HepG2 (cell line): ENCODE measurements at regions not wholly inside any gene's neighbourhood (a gene's known extent, or its start where the extent isn't known, plus 50 kb on each side); places are given as distances from the start of the nearest gene placed in this dataset.

Source experiments
- ATAC-seq: fragments of 200-7000 bp; cut with Tn5 transposase; 3 replicates; pipeline ENCODE4 v1.9.1; 2020; ENCODE audit warnings: mild to moderate bottlenecking, moderate library complexity
- BruUV-seq: library from RNA; stranded (reverse); fragments of 400-500 nt; replicated peaks from 2 replicates; lab custom pipeline; 2021; lab: Mats Ljungman, UMichigan
- CTCF ChIA-PET: fragments of 300-600 bp; formaldehyde crosslinking; extraction: SDS; loops from one replicate; lab custom pipeline; 2021; ENCODE audit warnings: low total read pairs, inconsistent platforms, low intra/inter-chr PET ratio; lab: Yijun Ruan, JAX
- POLR2A ChIA-PET: fragments of 350-600 bp; sonication (Branson Sonifier 250); formaldehyde crosslinking; loops from one replicate; lab custom pipeline; 2020; ENCODE audit warnings: antibody characterized with exemption, inconsistent platforms; lab: Yijun Ruan, JAX
- DNase-seq: peaks from one replicate; pipeline ENCODE4 v3.0.0-alpha.2; 2015; ENCODE audit warnings: low spot score
- FAIRE-seq: peaks from 3 replicates; lab custom pipeline; 2011; peaks lifted over from hg19 to GRCh38; lab: Jason Lieb, UNC
- H2AFZ ChIP-seq: one replicate; pipeline ENCODE4 v1.6.1; 2011; ENCODE audit warnings: low read length, inconsistent platforms
- H3K27ac ChIP-seq: fragments of 300-600 bp; 3 replicates; pipeline ENCODE4 v1.8.0; 2011; ENCODE audit warnings: mixed run types, mild to moderate bottlenecking, mixed read lengths, low read length, inconsistent platforms; ENCODE audit not compliant: insufficient read depth; ENCODE audit errors: extremely low read length
- H3K27me3 ChIP-seq, 2 experiments: fragments of 200-600 bp in 1 of 2; 2 replicates in 1 of 2; 3 replicates in 1 of 2; pipeline versions ENCODE4 v1.6.0 to v1.8.0; 2011; ENCODE audit warnings: low read length in 2 of 2, mild to moderate bottlenecking in 2 of 2, moderate library complexity in 2 of 2, inconsistent platforms in 1 of 2; ENCODE audit not compliant: insufficient read depth in 2 of 2, control insufficient read depth in 1 of 2
- H3K36me3 ChIP-seq, 2 experiments: fragments of 200-600 bp in 1 of 2; replicated peaks in 1 of 2; 2 replicates in 1 of 2; 3 replicates in 1 of 2; pipeline versions ENCODE4 v1.5.1 to v1.8.0; 2011; ENCODE audit warnings: low read length in 2 of 2, inconsistent platforms in 1 of 2; ENCODE audit not compliant: insufficient read depth in 2 of 2, control insufficient read depth in 1 of 2
- H3K4me1 ChIP-seq: 2 replicates; pipeline ENCODE4 v1.5.1; 2012; ENCODE audit warnings: low read length, inconsistent platforms; ENCODE audit not compliant: insufficient read depth
- H3K4me2 ChIP-seq: 2 replicates; pipeline ENCODE4 v1.6.0; 2011; ENCODE audit warnings: low read depth, low read length, inconsistent platforms
- H3K4me3 ChIP-seq, 3 experiments: fragments of 200-600 bp in 1 of 3; sonication (generic), shearing (Covaris generic) in 1 of 3; replicated peaks in 1 of 3; 2 replicates each; pipeline ENCODE4 v1.5.1; 2011 to 2016; ENCODE audit warnings: low read length in 3 of 3, inconsistent platforms in 2 of 3, low read depth in 2 of 3, mild to moderate bottlenecking in 2 of 3, control low read depth in 1 of 3, mixed read lengths in 1 of 3; ENCODE audit not compliant: insufficient read depth in 1 of 3
- H3K79me2 ChIP-seq: one replicate; pipeline ENCODE4 v1.6.1; 2011; ENCODE audit warnings: low read length, inconsistent platforms; ENCODE audit not compliant: insufficient read depth
- H3K9ac ChIP-seq: 2 replicates; pipeline ENCODE4 v1.6.0; 2011; ENCODE audit warnings: mild to moderate bottlenecking, low read depth, low read length, inconsistent platforms; ENCODE audit not compliant: insufficient read depth
- H3K9me3 ChIP-seq: 2 replicates; pipeline ENCODE4 v1.5.1; 2012; ENCODE audit warnings: mild to moderate bottlenecking, low read length
- H4K20me1 ChIP-seq: 2 replicates; pipeline ENCODE4 v1.6.0; 2011; ENCODE audit warnings: inconsistent platforms, mild to moderate bottlenecking, low read length, moderate library complexity; ENCODE audit not compliant: insufficient read depth
- STAG1 ChIP-seq: sonication (generic); formaldehyde crosslinking; IDR thresholded peaks from 2 replicates; pipeline ENCODE4 v1.4.0; 2020; ENCODE audit warnings: missing genetic modification reagents
- WGBS: methylation state at CpG from one replicate; pipeline ENCODE4 v1.1.6; 2017; ENCODE audit warnings: low lambda C conversion rate; 5-methylcytosine and 5-hydroxymethylcytosine counted together
- in situ Hi-C: cut with HindIII; loops from 2 replicates; pipeline ENCODE4 v1.10.0; 2017; ENCODE audit warnings: low pct_unique_long_range_greater_than_20kb; ENCODE audit not compliant: extremely low pct_ligation_motif_present
- intact Hi-C: fragments of 100-400 bp; cut with micrococcal nuclease; formaldehyde crosslinking; loops from one replicate; pipeline ENCODE4 v1.10.0; 2022; ENCODE audit not compliant: unreplicated experiment
- TF ChIP-seq, protein P1 (sequence below), 2 experiments: sonication (generic) in 1 of 2; formaldehyde crosslinking in 1 of 2; IDR thresholded peaks; 2 replicates each; pipeline versions ENCODE4 v1.6.1 to v1.9.0; 2014 to 2022; ENCODE audit warnings: antibody characterized with exemption in 1 of 2, borderline replicate concordance in 1 of 2, inconsistent platforms in 1 of 2, low read depth in 1 of 2, missing genetic modification reagents in 1 of 2
- TF ChIP-seq, protein P2 (sequence below): sonication (generic); formaldehyde crosslinking; IDR thresholded peaks from 2 replicates; pipeline ENCODE4 v1.5.0; 2020; ENCODE audit warnings: mild to moderate bottlenecking, missing genetic modification reagents, moderate library complexity

DNA sequence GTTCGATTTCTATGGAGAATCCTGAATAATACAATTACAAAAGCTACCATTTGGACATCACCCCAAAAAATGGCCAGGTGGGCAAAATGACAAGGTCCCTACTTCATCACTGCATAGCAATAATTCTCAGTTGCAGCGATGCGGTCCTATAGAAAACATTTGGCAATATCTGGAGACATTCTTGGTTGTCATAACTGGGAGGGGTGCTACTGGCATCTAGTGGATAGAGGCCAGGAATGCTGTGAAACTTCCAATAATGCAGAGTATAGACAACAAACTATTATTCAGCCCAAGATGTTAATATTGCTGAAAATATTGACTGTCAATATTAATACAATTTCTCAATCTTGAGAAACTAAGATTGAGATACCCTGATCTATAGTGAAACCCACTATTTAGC, 637.8 kb upstream of the PKDCC start:
- no peak overlapping the region for H3K9ac ChIP-seq
- BruUV-seq: no TSS peak
- 16% methylated on average over 3 of the region's 3 CpGs for WGBS
- no peak overlapping the region for H3K4me3 ChIP-seq
- no peak overlapping the region for H3K4me2 ChIP-seq
- no peaks in the 10 kb centered on the region for H3K36me3 ChIP-seq
- POLR2A ChIA-PET: no interaction called here
- no peak for FAIRE-seq
- peak; percentile 17; the same call in 1 of the 2 replicates for TF ChIP-seq STAG1 (CRISPR knock-in tag)
- TF ChIP-seq, protein P1, sequence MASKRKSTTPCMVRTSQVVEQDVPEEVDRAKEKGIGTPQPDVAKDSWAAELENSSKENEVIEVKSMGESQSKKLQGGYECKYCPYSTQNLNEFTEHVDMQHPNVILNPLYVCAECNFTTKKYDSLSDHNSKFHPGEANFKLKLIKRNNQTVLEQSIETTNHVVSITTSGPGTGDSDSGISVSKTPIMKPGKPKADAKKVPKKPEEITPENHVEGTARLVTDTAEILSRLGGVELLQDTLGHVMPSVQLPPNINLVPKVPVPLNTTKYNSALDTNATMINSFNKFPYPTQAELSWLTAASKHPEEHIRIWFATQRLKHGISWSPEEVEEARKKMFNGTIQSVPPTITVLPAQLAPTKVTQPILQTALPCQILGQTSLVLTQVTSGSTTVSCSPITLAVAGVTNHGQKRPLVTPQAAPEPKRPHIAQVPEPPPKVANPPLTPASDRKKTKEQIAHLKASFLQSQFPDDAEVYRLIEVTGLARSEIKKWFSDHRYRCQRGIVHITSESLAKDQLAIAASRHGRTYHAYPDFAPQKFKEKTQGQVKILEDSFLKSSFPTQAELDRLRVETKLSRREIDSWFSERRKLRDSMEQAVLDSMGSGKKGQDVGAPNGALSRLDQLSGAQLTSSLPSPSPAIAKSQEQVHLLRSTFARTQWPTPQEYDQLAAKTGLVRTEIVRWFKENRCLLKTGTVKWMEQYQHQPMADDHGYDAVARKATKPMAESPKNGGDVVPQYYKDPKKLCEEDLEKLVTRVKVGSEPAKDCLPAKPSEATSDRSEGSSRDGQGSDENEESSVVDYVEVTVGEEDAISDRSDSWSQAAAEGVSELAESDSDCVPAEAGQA (IDR thresholded peaks at IDR 0.05; ENCODE audit: low read depth): no peak
- TF ChIP-seq, protein P1 (CRISPR knock-in tag; IDR thresholded peaks at IDR 0.05; ENCODE audit: borderline replicate concordance): no peak
- TF ChIP-seq, protein P2, sequence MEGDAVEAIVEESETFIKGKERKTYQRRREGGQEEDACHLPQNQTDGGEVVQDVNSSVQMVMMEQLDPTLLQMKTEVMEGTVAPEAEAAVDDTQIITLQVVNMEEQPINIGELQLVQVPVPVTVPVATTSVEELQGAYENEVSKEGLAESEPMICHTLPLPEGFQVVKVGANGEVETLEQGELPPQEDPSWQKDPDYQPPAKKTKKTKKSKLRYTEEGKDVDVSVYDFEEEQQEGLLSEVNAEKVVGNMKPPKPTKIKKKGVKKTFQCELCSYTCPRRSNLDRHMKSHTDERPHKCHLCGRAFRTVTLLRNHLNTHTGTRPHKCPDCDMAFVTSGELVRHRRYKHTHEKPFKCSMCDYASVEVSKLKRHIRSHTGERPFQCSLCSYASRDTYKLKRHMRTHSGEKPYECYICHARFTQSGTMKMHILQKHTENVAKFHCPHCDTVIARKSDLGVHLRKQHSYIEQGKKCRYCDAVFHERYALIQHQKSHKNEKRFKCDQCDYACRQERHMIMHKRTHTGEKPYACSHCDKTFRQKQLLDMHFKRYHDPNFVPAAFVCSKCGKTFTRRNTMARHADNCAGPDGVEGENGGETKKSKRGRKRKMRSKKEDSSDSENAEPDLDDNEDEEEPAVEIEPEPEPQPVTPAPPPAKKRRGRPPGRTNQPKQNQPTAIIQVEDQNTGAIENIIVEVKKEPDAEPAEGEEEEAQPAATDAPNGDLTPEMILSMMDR (CRISPR knock-in tag): peak; percentile 11; the same call in 1 of the 2 replicates
- DNase-seq: no peak
- no peaks in the 10 kb centered on the region for H3K27me3 ChIP-seq
- in situ Hi-C loops: loop anchor here (5.0 kb wide), 1 partner anchor 372 kb away; no protein-coding TSS in a partner anchor
- H4K20me1 ChIP-seq: no peaks in the 10 kb centered on the region
- no peaks in the 10 kb centered on the region for H3K9me3 ChIP-seq
- no peaks in the 10 kb centered on the region for H3K79me2 ChIP-seq
- no peaks in the 10 kb centered on the region for H3K4me1 ChIP-seq
- no peak overlapping the region for H3K27ac ChIP-seq
- H2AFZ ChIP-seq: no peak overlapping the region
- CTCF ChIA-PET: no interaction called here
- ATAC-seq: no peak
- intact Hi-C loops: no loop called here
